ENCODE measurements at regions not wholly inside any gene's neighbourhood (a gene's known extent, or its start where the extent isn't known, plus 50 kb on each side); places are given as distances from the start of the nearest gene placed in this dataset.

- TF ChIP-seq CTCF (IDR thresholded peaks at IDR 0.05), result no peak
- no peak for TF ChIP-seq POLR2A (IDR thresholded peaks at IDR 0.05)
These were observed 357.3 kb upstream of the RGS6 start for GRCh38 chr14:71574976-71575375.

Measured in lower leg skin (tissue), 3 donors.